HEK293T (cell line): ENCODE measurements at regions not wholly inside any gene's neighbourhood (a gene's known extent, or its start where the extent isn't known, plus 50 kb on each side); places are given as distances from the start of the nearest gene placed in this dataset.

Source experiments
- ARNT ChIP-seq: fragments of 450-650 bp; IDR thresholded peaks from 2 replicates; pipeline ENCODE4 v1.6.1; 2017; ENCODE audit warnings: mild to moderate bottlenecking
- BHLHE40 ChIP-seq: fragments of 450-650 bp; IDR thresholded peaks from 2 replicates; pipeline ENCODE4 v1.6.1; 2016; ENCODE audit warnings: mild to moderate bottlenecking, moderate library complexity, borderline replicate concordance
- CTBP1 ChIP-seq: fragments of 450-650 bp; IDR thresholded peaks from 2 replicates; pipeline ENCODE4 v1.6.1; 2016; ENCODE audit warnings: borderline replicate concordance
- ELF4 ChIP-seq: fragments of 450-650 bp; IDR thresholded peaks from 2 replicates; pipeline ENCODE4 v1.6.1; 2017; ENCODE audit warnings: antibody characterized with exemption
- FOXK2 ChIP-seq: fragments of 450-650 bp; IDR thresholded peaks from 2 replicates; pipeline ENCODE4 v1.6.1; 2016; ENCODE audit warnings: mild to moderate bottlenecking
- FOXM1 ChIP-seq: fragments of 450-650 bp; IDR thresholded peaks from 2 replicates; pipeline ENCODE4 v1.6.1; 2017; ENCODE audit warnings: mild to moderate bottlenecking, borderline replicate concordance
- HDGF ChIP-seq: fragments of 450-650 bp; IDR thresholded peaks from 2 replicates; pipeline ENCODE4 v1.6.1; 2017; ENCODE audit warnings: antibody characterized with exemption, borderline replicate concordance
- L3MBTL2 ChIP-seq: fragments of 450-650 bp; conservative IDR thresholded peaks from 2 replicates; pipeline ENCODE4 v1.6.1; 2016; ENCODE audit warnings: mild to moderate bottlenecking
- NFRKB ChIP-seq: fragments of 450-650 bp; IDR thresholded peaks from 2 replicates; pipeline ENCODE4 v1.6.1; 2016; ENCODE audit warnings: mild to moderate bottlenecking, moderate library complexity
- PKNOX1 ChIP-seq: fragments of 450-650 bp; IDR thresholded peaks from 2 replicates; pipeline ENCODE4 v1.6.1; 2016
- SP1 ChIP-seq: fragments of 450-650 bp; IDR thresholded peaks from 2 replicates; pipeline ENCODE4 v1.6.1; 2017
- SUZ12 ChIP-seq: fragments of 450-650 bp; IDR thresholded peaks from 2 replicates; pipeline ENCODE4 v1.6.1; 2016; ENCODE audit warnings: mild to moderate bottlenecking
- ZNF384 ChIP-seq: fragments of 450-650 bp; IDR thresholded peaks from 2 replicates; pipeline ENCODE4 v1.6.1; 2016

- TF ChIP-seq NFRKB = no peak
- no peak for TF ChIP-seq BHLHE40
- no peak for TF ChIP-seq SUZ12
- no peak for TF ChIP-seq ELF4
- no peak for TF ChIP-seq ARNT
- TF ChIP-seq ZNF384 = no peak
- no peak for TF ChIP-seq PKNOX1
- no peak for TF ChIP-seq HDGF
- no peak for TF ChIP-seq SP1
- TF ChIP-seq FOXM1 = no peak
- TF ChIP-seq CTBP1 = no peak
- no peak for TF ChIP-seq FOXK2
- no peak for TF ChIP-seq L3MBTL2
Measured at GRCh38 chr12:25768151-25768550, 190.3 kb upstream of the RASSF8 start.
